ENCODE measurements at regions not wholly inside any gene's neighbourhood (a gene's known extent, or its start where the extent isn't known, plus 50 kb on each side); places are given as distances from the start of the nearest gene placed in this dataset.

DNA sequence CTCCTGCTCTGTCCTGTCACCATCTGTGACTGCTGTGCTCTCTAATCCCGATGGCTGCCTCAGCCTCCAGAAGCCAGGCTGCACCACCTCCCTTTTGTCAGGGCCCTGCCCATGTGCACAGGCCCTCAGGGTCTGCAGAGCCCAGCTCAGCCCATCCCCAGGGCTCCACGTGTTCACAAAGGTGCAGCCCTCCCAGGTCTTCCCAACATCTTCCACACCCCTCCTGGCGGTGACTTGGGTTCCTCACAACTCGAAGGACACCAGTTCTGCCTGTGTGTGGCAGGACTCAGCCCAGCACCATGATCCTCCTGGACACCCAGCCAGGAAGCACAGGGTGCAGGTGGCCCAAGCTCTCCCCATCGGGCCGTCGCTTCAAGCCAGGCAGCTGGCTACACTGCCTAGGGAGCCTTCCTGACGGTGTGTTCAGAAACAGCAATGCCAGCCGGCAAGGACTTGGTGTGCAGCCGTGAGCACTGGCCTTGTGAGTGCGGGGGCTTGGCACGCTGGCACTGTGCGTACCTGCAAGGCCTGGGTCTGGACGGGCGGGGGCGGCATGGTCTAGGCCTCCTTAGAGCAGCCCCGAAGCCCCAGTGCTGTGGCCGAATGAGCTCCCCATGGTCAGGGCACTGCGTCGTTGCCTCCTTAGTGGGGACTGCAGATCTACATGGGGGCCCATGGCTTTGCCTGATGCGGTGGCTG, 96.1 kb downstream of the MRPL36 start:
- no peak for TF ChIP-seq FOXM1 (IDR thresholded peaks at IDR 0.05; ENCODE audit: borderline replicate concordance, low read depth)
- no peak for TF ChIP-seq NFIC (IDR thresholded peaks at IDR 0.05)
- no peak for TF ChIP-seq REST (IDR thresholded peaks at IDR 0.05; ENCODE audit: low read depth)
- no peak for TF ChIP-seq TCF12 (IDR thresholded peaks at IDR 0.05; ENCODE audit: low read depth)
- TF ChIP-seq TAF1 (IDR thresholded peaks at IDR 0.05; ENCODE audit: low read depth): no peak
- no peak for TF ChIP-seq EGR1 (IDR thresholded peaks at IDR 0.05)
- no peak for TF ChIP-seq ZBTB7A (IDR thresholded peaks at IDR 0.05; ENCODE audit: low read depth)
- TF ChIP-seq CEBPB (IDR thresholded peaks at IDR 0.05): no peak
- TF ChIP-seq YY1 (IDR thresholded peaks at IDR 0.05; ENCODE audit: low read depth): no peak
- TF ChIP-seq TEAD4 (IDR thresholded peaks at IDR 0.05): no peak
- TF ChIP-seq, protein P1, sequence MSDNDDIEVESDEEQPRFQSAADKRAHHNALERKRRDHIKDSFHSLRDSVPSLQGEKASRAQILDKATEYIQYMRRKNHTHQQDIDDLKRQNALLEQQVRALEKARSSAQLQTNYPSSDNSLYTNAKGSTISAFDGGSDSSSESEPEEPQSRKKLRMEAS (IDR thresholded peaks at IDR 0.05): no peak
- TF ChIP-seq, protein P2, sequence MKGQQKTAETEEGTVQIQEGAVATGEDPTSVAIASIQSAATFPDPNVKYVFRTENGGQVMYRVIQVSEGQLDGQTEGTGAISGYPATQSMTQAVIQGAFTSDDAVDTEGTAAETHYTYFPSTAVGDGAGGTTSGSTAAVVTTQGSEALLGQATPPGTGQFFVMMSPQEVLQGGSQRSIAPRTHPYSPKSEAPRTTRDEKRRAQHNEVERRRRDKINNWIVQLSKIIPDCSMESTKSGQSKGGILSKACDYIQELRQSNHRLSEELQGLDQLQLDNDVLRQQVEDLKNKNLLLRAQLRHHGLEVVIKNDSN (IDR thresholded peaks at IDR 0.05): no peak
- no peak for TF ChIP-seq RAD21 (IDR thresholded peaks at IDR 0.05; ENCODE audit: low read depth)
- TF ChIP-seq EP300 (IDR thresholded peaks at IDR 0.05; ENCODE audit: borderline replicate concordance): no peak

DNA sequence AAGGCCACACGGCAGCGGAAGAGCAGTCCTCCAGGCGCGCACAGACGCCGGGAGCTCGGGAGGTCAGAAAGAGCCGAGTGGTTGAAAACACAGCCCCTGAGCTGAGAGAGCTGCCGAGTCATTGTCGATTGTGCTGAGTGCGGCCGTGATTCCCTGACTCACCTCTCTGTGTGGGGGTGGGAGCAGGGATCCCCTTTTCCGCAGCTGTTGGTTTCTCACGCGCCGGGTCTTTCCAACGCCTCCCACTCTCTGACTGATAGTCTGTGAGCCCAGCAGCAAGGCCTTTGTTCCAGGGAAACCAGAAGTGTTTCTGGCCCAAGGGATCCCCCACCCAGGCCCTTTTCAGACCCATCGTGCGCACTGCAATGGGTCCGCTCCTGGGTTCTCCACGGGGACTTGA, 97.3 kb downstream of the MRPL36 start:
- no peak for TF ChIP-seq RAD21 (IDR thresholded peaks at IDR 0.05; ENCODE audit: low read depth)
- TF ChIP-seq, protein P2 (IDR thresholded peaks at IDR 0.05): no peak
- TF ChIP-seq TCF12 (IDR thresholded peaks at IDR 0.05; ENCODE audit: low read depth): no peak
- no peak for TF ChIP-seq CEBPB (IDR thresholded peaks at IDR 0.05)
- TF ChIP-seq NFIC (IDR thresholded peaks at IDR 0.05): no peak
- TF ChIP-seq, protein P1 (IDR thresholded peaks at IDR 0.05): no peak

- TF ChIP-seq, protein P1 (IDR thresholded peaks at IDR 0.05): no peak
- TF ChIP-seq REST (IDR thresholded peaks at IDR 0.05; ENCODE audit: low read depth): no peak
- TF ChIP-seq CREB1 (IDR thresholded peaks at IDR 0.05; ENCODE audit: low read depth): no peak
- TF ChIP-seq EGR1 (IDR thresholded peaks at IDR 0.05): no peak
- TF ChIP-seq RAD21 (IDR thresholded peaks at IDR 0.05; ENCODE audit: low read depth): no peak
- no peak for TF ChIP-seq ZBTB7A (IDR thresholded peaks at IDR 0.05; ENCODE audit: low read depth)
- no peak for TF ChIP-seq FOXM1 (IDR thresholded peaks at IDR 0.05; ENCODE audit: borderline replicate concordance, low read depth)
- TF ChIP-seq YY1 (IDR thresholded peaks at IDR 0.05; ENCODE audit: low read depth): no peak
- no peak for TF ChIP-seq TEAD4 (IDR thresholded peaks at IDR 0.05)
- no peak for TF ChIP-seq TAF1 (IDR thresholded peaks at IDR 0.05; ENCODE audit: low read depth)
- TF ChIP-seq EP300 (IDR thresholded peaks at IDR 0.05; ENCODE audit: borderline replicate concordance): no peak
- TF ChIP-seq TCF12 (IDR thresholded peaks at IDR 0.05; ENCODE audit: low read depth): no peak
- TF ChIP-seq, protein P2 (IDR thresholded peaks at IDR 0.05): no peak
- TF ChIP-seq CEBPB (IDR thresholded peaks at IDR 0.05): no peak
- TF ChIP-seq NFIC (IDR thresholded peaks at IDR 0.05): no peak
Observed at GRCh38 chr5:1701884-1702283, 97.8 kb downstream of the MRPL36 start.

GRCh38 chr5:1701216-1701864, 98.3 kb downstream of the MRPL36 start:
- TF ChIP-seq, protein P2 (IDR thresholded peaks at IDR 0.05): no peak
- TF ChIP-seq YY1 (IDR thresholded peaks at IDR 0.05; ENCODE audit: low read depth) (no peak), EGR1 (IDR thresholded peaks at IDR 0.05) (no peak), NFIC (IDR thresholded peaks at IDR 0.05) (no peak), RAD21 (IDR thresholded peaks at IDR 0.05; ENCODE audit: low read depth) (no peak)
